Fibroblast of the aortic adventitia (primary cell): ENCODE measurements at regions not wholly inside any gene's neighbourhood (a gene's known extent, or its start where the extent isn't known, plus 50 kb on each side); places are given as distances from the start of the nearest gene placed in this dataset.
"Not testable (repeated sequence)": the region's sequence is repeated elsewhere in the genome, so short reads cannot be mapped to it uniquely, and the experiment has no call there.

Experiments
- DNase-seq: peaks from one replicate; pipeline ENCODE4 v3.0.0-alpha.2; 2010; ENCODE audit warnings: low read depth
- H3K4me3 ChIP-seq: 2 replicates; pipeline ENCODE4 v1.5.1; 2011; ENCODE audit warnings: low read depth, mild to moderate bottlenecking, control low read depth, low read length, moderate library complexity
- TF ChIP-seq, protein P1 (sequence below): IDR thresholded peaks from 2 replicates; pipeline ENCODE4 v1.5.1; 2011; ENCODE audit warnings: mild to moderate bottlenecking, low read length, control low read depth, inconsistent platforms; ENCODE audit not compliant: insufficient read depth

DNA sequence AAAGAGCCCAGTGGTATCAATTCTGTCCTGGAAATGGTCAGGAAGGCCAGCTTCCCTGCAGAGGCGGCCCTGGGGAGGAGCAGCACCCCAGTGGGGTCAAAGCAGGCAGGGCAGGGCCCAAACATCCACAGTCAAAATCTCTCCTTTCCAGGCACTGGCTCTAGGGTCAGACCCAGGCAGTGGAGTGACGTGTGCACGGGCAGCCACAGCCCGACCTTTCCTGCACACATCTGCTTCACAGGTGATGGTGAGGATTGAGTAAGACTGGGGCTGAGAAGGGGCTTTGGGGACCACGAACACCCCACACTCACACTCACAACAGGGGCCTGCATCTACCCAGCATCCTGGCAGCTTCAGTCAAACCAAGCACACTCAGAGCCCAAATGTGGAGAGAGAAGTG lies 97.8 kb upstream of the GLI2 start:
- TF ChIP-seq, protein P1, sequence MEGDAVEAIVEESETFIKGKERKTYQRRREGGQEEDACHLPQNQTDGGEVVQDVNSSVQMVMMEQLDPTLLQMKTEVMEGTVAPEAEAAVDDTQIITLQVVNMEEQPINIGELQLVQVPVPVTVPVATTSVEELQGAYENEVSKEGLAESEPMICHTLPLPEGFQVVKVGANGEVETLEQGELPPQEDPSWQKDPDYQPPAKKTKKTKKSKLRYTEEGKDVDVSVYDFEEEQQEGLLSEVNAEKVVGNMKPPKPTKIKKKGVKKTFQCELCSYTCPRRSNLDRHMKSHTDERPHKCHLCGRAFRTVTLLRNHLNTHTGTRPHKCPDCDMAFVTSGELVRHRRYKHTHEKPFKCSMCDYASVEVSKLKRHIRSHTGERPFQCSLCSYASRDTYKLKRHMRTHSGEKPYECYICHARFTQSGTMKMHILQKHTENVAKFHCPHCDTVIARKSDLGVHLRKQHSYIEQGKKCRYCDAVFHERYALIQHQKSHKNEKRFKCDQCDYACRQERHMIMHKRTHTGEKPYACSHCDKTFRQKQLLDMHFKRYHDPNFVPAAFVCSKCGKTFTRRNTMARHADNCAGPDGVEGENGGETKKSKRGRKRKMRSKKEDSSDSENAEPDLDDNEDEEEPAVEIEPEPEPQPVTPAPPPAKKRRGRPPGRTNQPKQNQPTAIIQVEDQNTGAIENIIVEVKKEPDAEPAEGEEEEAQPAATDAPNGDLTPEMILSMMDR = no peak
- no peak for DNase-seq
- no peak overlapping the region for H3K4me3 ChIP-seq

DNA sequence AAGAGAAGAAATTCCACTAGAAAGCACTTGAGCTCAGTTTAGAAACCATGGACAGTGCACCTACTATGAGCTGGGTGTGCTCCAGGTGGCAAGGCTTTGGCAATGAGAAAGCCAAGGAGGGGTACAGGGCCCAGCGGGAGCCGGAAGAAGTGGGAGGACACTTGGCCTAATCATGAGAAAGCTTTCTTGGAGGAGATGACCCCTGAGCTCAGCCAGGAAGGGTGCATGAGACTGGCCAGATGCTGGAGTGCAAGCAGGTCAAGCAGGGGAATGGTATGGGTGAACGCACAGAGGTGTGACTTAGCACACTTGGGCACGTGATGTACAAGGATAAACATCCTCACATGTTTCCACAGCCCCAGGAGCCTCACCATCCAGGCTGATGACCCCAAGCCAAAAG lies 97.2 kb upstream of the GLI2 start:
- H3K4me3 ChIP-seq = no peak overlapping the region
- no peak for DNase-seq
- TF ChIP-seq, protein P1 = no peak

DNA sequence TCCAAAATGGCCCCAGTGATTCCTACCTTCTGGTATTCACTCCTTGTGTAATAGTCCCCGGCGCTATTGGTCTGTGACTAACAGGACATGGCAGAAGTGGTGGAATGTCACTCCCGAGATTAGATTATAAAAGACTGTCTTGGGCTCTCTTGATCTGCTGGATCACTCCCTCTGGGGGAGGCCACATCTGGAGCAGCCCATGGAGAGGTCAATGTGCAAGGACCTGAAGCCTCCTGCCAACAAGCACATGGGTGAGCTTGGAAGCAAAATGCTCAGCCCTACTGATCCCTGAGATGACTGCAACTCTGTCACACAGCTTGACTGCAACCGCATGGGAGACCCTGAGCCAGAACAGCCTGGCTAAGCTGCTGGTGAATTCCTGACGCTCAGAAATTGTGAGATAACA lies 94.3 kb upstream of the GLI2 start:
- peak; percentile 77 for DNase-seq
- no peak overlapping the region for H3K4me3 ChIP-seq
- TF ChIP-seq, protein P1 = no peak

DNA sequence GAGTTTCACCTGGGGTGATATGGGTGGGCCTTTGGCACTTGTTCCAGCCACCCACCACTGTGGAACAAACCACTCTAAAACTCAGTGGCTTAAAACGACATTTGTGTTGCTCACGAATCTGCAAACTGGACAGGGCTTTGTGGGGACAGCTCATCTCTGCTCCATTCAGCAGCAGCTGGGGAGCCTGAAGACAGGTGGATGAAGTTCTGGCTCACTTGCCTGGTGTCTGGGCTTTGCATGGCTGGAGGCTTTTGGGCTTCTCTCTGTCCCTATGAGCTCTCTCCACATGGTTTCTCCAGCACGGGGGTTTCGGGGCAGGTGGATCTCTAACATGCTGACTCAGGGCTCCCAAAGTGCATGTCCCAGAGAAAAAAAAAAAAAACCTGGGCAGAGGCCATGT lies 93.0 kb upstream of the GLI2 start:
- H3K4me3 ChIP-seq = no peak overlapping the region
- TF ChIP-seq, protein P1 = no peak
- DNase-seq = no peak

DNA sequence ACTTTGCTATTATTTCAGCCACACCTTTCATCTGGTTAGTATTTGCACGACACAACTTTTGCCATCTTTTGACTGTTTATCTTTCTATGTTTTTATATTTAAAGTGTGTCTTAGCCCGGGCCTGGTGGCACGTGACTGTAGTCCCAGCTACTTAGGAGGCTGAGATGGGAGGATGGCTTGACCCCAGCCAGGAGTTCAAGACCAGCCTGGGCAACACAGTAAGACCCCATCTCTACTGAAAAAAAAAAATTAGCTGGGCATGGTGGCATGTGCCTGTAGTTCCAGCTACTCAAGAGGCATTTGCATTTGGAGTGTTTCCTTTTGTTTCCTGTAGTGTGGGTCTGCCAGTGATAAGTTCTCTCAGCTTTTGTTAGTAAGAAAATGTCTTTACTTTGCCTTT lies 88.7 kb upstream of the GLI2 start:
- TF ChIP-seq, protein P1 = no peak
- no peak overlapping the region for H3K4me3 ChIP-seq
- no peak for DNase-seq

DNA sequence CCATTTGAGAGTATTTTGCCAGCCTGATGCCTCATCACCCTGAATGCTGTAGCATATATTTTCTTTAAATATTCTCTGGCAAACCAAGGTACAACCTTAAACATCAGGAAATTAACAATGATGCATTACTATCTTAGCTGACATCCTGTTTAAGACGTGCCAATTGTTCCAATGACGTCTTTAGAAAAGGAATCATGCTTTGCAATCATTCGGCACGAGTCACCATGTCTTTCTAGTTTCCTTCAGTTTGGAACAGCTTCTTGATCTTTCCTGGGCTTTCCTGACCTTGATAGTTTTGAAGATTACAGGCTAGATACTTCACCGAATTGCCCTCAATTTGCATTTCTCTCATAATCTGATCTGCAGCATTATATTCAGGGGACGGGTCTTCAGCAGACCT lies 88.2 kb upstream of the GLI2 start:
- peak; percentile 79 for DNase-seq
- TF ChIP-seq, protein P1 = no peak

DNA sequence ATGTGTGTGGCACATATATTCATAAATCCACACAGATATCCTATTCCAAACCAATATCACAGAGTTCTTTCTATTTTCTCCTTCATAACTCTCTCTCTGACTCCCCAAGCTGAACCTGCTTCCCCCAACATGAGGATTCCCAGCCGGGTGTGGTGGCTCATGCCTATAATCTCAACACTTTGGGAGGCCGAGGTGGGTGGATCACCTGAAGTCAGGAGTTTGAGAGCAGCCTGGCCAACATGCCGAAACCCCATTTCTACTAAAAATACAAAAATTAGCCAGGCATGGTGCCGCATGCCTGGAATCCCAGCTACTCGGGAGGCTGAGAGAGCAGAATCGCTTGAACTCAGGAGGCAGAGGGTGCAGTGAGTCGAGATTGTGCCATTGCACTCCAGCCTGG lies 86.3 kb upstream of the GLI2 start:
- not testable (repeated sequence) for DNase-seq, H3K4me3 ChIP-seq

More for the DNA sequence above, 88.2 kb upstream of the GLI2 start:
- no peak overlapping the region for H3K4me3 ChIP-seq
